DMS 273 (cell line): ENCODE measurements at regions not wholly inside any gene's neighbourhood (a gene's known extent, or its start where the extent isn't known, plus 50 kb on each side); places are given as distances from the start of the nearest gene placed in this dataset.
A peak's percentile ranks its signal among the peaks of the same experiment; 100 is the strongest.
"Not testable (repeated sequence)": the region's sequence is repeated elsewhere in the genome, so short reads cannot be mapped to it uniquely, and the experiment has no call there.

Experiments used
- DNase-seq: peaks from one replicate; lab custom pipeline; 2025; ENCODE audit not compliant: unreplicated experiment; lab: John Stamatoyannopoulos, UW

DNA sequence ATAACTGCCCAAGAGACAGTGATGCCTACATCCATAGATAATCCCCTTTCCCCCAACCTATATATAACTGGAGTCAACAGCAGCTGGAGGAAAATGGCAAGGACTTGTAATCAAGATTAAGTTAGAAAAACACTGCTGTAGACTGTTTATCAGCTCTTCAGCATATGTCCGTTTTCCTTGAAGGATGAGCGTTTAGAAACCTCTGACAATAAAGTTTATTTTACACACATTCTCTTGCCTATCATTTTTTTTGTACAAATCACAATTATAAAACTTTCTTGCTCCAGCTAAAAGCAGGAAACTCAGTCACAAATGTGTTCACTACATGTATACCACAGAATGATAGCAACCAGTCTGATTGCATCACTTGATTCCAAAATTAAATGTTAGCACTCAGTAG, 50.8 kb downstream of the PPIAL4G start:
- not testable (repeated sequence) for DNase-seq

GRCh38 chr1:148429856-148430255, 53.2 kb downstream of the PPIAL4G start:
- DNase-seq = not testable (repeated sequence)

DNA sequence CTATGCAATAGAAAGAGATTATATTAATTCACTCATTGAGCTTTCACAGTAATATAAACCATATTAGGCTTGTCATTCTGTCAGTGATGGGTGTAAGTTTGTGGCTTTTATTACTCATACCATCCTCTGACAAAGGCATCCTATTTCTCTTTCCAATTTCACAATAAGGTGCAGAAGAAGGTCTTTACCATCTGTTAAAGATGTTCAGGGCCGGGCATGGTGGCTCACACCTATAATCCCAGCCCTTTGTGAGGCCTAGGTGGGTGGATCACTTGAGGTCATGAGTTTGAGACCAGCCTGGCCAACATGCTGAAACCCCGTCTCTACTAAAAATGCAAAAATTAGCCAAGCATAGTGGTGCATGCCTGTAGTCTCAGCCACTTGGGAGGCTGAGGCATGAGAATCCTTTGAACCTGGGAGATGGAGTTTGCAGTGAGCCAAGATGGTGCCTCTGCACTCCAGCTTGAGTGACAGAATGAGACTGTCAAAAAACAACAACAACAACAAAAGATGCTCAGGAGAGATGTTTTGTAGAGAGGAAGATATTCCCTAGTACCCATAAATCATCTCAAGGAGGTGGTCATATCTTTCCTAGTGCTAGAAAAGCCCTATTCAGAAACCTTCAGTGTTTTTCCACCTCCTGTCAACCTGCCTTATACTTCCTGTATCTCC, 56.0 kb downstream of the PPIAL4G start:
- not testable (repeated sequence) for DNase-seq

- not testable (repeated sequence) for DNase-seq
Observed at GRCh38 chr1:148426385-148426784, 56.7 kb downstream of the PPIAL4G start.

DNA sequence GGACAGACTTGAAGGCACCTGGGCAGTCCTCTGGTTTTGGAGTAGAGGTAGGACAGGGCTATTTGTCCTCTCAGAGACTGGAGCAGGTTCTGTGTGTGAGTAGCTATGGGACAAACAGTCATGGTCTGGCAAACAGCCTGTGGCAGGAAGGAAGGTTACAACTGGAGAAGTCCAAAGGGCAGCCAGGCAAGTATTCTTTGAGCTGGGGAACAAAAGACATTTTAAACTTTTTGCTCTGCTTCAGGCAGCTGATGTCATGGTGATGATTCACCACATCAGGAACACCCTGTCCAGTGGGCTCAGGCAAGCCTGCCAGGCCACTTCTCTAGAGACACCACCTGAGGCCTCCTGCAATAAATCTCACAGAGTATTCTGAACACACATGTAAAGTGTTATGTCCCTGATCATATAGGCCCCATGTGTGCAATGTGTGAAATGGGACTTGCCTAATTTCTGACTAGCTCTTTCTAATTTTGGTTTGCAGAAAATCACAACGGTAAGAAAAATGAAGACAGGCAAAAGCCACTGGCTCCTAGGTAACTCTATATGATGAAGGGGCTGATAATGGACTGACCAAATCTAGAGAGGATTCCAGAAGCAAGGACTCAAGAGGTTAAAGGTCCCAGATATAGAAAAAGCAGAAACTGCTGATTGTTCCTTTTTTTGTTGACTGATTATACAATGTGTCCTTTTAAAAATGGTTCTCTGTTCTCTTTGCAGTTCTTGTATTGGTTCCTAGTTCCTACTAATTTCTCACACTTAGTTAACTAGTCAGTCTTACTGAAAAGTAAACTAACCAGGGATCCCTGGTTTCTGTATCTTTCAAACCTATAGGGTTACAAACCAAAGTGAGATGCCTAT, 58.7 kb downstream of the PPIAL4G start:
- DNase-seq = not testable (repeated sequence)

- not testable (repeated sequence) for DNase-seq
Observed at GRCh38 chr1:148422921-148423320, 60.2 kb downstream of the PPIAL4G start.

DNA sequence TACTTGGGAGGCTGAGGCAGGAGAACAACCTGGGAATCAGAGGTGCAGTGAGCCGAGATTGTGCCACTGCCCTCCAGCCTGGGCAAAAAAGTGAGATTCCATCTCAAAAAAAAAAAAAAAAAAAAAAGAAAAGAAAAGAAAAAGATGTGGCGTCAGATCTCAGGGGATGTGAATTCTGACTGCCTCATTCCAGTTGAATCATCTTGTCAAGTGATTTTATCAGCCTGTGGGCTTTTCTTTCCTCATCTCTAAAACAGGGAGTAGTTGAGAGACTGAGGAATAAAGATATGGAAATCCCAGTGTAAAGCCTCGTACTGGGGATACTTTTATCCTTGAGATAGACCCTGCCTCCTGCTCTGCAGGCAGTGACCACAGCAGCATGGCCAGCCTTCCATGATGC, 65.9 kb downstream of the PPIAL4G start:
- DNase-seq = not testable (repeated sequence)

DNA sequence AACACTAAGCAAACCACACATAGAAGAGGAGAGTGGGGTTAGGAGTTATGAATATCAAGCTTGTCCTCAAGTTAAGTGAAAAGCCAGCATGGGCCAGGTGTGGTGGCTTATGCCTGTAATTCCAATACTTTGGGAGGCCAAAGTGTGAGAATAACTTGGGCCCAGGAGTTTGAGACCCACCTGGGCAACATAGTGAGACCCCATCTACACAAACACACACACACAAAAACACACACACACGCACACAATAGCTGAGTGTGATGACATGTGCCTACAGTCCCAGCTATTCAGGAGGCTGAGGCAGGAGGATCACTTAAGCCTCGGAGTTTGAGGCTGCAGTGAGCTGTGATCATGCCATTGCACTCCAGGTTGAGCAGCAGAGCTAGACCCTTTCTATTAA, 69.7 kb downstream of the PPIAL4G start:
- DNase-seq = not testable (repeated sequence)

DNA sequence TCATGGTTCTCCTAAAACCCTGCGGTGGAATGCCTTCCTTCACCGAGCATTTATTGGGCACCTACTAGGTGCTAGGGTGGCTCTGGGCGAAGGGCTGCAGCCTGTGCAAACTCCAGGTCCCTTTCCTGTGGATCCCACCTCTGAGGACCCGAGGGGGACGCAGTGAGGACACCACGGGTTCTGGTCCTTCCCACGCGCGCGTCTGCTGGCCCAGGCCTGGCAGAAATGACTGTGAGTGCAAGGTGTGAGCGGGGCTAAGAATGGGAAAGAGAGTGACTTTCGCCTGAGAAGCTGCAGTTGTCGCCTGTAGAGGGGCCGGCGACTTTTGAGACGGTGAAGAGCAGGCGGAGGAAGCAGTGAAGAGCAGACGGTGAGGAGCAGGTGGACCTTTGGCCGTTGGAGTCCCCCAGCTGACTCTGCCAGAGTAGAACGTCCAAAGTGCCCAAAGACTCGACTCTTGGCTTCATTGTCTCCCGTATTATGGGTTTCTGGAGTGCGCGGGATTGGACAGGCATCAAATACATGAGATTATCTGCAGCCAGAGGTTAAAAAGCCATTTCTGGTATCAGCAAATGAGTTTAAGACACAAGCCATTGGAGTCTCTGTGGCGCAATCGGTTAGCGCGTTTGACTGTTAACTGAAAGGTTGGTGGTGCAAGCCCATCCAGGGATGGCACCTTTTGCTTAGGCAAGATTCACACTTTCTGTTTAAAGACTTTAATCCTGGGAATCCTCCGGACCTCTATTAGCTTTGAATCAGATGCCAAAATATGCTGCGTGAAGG, 78.1 kb downstream of the PPIAL4G start:
- not testable (repeated sequence) for DNase-seq

GRCh38 chr1:148403925-148404324, 79.2 kb downstream of the PPIAL4G start:
- DNase-seq = not testable (repeated sequence)

DNA sequence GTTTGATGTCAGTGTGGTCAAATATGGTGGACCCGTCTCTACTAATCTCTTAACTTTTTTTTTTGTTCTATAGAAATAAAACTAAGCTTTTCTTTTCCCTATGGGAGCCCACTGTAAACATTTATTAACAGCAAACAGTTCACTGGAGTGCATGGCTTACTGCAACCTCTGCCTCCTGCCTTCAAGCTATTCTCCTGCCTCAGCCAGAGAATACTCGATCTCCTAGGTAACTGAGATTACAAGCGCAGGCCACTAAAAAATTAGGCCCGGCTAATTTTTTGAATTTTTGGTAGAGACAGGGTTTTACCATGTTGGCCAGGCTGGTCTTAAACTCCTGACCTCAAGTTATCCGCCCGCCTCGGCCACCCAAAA, 80.0 kb downstream of the PPIAL4G start:
- DNase-seq = not testable (repeated sequence)

- peak; percentile 88 for DNase-seq
Observed at GRCh38 chr1:148402152-148403084, 80.7 kb downstream of the PPIAL4G start.

GRCh38 chr1:148397516-148397915, 85.6 kb downstream of the PPIAL4G start:
- not testable (repeated sequence) for DNase-seq

DNA sequence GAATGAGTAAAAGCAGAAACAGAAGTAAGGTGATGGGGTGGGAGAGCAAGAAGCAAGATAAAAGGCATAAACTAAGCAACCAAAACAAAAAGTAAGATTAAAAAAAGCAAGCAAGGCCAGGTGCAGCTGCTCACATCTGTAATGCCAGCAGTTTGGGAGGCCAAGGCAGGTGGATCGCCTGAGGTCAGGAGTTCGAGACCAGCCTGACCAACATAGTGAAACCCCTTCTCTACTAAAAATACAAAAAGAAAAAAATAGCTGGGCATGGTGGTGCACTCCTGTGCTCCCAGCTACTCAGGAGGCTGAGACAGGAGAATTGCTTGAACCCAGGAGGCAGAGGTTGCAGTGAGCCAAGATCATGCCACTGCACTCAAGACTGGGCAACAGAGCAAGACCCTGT, 90.6 kb downstream of the PPIAL4G start:
- not testable (repeated sequence) for DNase-seq

GRCh38 chr1:148391323-148391722, 91.8 kb downstream of the PPIAL4G start:
- not testable (repeated sequence) for DNase-seq

DNA sequence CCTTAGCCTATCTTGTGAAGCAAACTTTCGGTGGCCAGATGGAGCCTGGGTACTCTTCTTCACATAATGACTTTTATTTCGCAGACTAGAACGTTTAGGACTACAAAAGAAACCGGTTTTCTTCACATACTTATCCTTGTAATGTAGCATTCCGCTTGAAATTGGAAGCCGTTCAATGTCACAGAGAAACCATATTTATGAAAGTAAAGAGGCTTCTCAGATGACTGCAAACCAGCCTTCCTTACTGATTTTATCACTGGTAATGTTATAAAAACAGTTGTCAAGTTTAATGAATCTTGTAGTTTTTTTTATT, 94.1 kb downstream of the PPIAL4G start:
- DNase-seq = no peak

DNA sequence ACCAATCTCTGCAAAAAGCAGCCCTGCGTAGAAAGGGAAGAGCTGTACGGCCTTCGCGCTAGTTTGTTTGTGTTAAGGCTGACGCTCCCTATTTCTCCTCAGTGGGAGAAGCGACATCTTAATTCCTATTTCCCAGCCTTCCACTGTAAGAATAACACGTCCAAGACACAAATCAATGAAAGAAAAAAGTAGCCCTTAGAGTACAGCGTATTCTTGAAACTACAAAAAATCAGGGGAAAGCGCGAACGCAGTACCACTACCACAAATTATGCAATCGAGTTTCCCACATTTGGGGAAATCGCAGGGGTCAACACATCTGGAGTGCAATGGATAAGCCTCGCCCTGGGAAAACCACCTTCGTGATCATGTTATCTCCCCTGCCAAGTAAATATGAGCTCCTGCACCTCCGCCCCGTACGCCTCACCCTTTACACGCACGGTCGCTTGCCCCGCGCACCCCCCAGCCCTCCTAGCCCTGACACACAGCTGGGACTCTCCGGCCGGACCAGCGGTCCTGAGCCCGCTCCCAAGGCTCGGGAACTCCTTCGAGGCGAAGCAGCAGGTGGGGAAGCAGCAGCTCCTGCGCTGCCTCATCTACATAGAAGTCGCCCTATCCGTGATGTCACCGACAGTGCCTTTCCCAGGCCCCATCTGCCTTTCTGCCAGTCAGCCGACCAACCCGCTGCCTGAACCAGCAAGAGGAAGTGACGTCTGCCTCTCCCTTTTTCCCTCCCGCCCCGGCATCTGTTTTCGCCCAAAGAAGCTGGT, 94.7 kb downstream of the PPIAL4G start:
- DNase-seq = peak; percentile 98

DNA sequence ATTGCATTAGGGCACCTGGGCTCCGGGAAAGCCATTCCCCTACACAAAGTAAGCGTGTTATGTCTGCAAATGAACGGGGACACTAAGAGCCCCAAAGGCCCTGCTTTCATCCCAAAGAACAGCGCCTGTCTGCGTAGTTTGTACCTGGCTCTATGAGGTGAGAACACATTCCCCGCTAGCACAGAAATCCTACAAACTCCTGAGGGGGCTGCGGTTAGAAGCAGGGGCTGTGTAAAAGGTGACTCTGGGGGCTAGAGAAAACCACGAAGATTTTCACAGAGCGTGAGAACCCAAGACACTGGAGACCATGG, 95.2 kb downstream of the PPIAL4G start:
- DNase-seq = not testable (repeated sequence)

DNA sequence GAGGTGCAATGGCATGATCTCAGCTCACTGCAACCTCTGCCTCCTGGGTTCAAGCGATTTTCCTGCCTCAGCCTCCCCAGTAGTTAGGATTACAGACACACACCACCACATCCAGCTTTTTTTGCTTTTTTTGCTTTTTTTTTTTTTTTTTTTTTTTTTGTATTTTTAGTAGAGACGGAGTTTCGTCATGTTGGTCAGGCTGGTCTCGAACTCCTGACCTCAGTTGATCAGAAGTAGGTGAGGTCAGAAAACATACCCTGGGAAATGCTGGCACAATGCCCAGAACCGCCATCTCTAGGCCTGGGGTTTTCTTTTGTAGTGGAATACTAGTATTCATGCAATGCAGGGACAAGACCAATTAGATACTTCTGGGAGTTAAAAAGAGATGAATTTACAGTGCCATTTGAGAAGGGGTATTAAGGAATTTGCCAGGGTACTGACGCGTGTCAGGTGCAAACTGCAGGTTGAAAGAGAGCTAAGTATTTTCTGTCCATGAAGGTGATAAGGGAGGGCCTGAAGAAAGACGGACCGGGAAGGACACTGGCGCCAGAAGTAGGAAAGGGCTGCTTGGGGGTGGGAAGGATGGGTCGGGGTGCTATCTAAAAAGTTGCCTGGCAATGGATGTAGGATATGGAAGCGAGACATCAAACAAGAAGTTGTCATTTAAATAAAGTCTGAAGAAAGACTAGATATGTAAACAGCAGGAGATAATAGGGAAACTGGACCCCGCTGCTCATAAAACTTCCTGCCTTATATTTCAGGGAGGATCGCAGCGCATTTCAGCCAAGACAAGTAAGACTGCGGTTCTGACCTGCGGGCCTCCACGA, 95.8 kb downstream of the PPIAL4G start:
- DNase-seq = peak; percentile 16
